Type B pancreatic cell (in vitro differentiated cells): ENCODE measurements at regions not wholly inside any gene's neighbourhood (a gene's known extent, or its start where the extent isn't known, plus 50 kb on each side); places are given as distances from the start of the nearest gene placed in this dataset.
"Not testable (repeated sequence)": the region's sequence is repeated elsewhere in the genome, so short reads cannot be mapped to it uniquely, and the experiment has no call there.

Source experiments
- DNase-seq: peaks from one replicate; pipeline ENCODE4 v3.0.0; 2021; ENCODE audit warnings: mixed read lengths; ENCODE audit not compliant: unreplicated experiment; ENCODE audit errors: extremely low spot score
- H3K27ac Mint-ChIP-seq: 2 replicates; pipeline ENCODE4 v1.8.0; 2021; ENCODE audit warnings: mild to moderate bottlenecking, mixed read lengths
- H3K27me3 Mint-ChIP-seq: 2 replicates; pipeline ENCODE4 v1.8.0; 2021; ENCODE audit warnings: mixed read lengths
- H3K36me3 Mint-ChIP-seq: 2 replicates; pipeline ENCODE4 v1.8.0; 2021; ENCODE audit warnings: mixed read lengths
- H3K4me1 Mint-ChIP-seq: one replicate; pipeline ENCODE4 v1.8.0; 2021; ENCODE audit warnings: mixed read lengths; ENCODE audit not compliant: unreplicated experiment
- H3K4me3 Mint-ChIP-seq: 2 replicates; pipeline ENCODE4 v1.8.0; 2021; ENCODE audit warnings: mild to moderate bottlenecking, mixed read lengths
- H3K9me3 Mint-ChIP-seq: 2 replicates; pipeline ENCODE4 v1.8.0; 2021; ENCODE audit warnings: mixed read lengths
- TF ChIP-seq, protein P1 (sequence below): fragments of 200-600 bp; sonication (generic); conservative IDR thresholded peaks from 2 replicates; pipeline ENCODE4 v1.5.0; 2021; ENCODE audit warnings: antibody characterized with exemption, mild to moderate bottlenecking

DNA sequence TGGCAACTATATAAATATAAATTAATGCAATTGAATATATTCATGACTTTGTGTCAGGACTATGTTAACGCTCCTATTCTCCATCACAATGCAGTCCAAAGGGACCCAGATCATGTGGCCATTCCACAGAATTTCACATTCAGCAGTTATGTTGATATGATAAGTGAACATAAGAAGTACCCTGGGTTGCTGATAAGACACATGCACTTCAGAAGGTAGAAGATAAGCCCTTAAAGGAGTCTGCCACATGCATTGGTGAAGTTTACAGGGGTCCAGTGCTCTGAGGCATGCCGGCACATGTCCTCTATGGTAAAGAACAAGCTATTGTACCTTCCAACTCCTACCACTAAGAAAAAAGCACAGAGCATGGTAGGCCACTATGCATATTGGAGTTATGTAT, 76.4 kb downstream of the PHAX start:
- H3K9me3 Mint-ChIP-seq: no peaks in the 10 kb centered on the region
- H3K36me3 Mint-ChIP-seq: no peaks in the 10 kb centered on the region
- peaks cover 12% of the 10 kb centered on the region for H3K4me1 Mint-ChIP-seq
- no peak overlapping the region for H3K27ac Mint-ChIP-seq
- H3K4me3 Mint-ChIP-seq: no peak overlapping the region
- TF ChIP-seq, protein P1, sequence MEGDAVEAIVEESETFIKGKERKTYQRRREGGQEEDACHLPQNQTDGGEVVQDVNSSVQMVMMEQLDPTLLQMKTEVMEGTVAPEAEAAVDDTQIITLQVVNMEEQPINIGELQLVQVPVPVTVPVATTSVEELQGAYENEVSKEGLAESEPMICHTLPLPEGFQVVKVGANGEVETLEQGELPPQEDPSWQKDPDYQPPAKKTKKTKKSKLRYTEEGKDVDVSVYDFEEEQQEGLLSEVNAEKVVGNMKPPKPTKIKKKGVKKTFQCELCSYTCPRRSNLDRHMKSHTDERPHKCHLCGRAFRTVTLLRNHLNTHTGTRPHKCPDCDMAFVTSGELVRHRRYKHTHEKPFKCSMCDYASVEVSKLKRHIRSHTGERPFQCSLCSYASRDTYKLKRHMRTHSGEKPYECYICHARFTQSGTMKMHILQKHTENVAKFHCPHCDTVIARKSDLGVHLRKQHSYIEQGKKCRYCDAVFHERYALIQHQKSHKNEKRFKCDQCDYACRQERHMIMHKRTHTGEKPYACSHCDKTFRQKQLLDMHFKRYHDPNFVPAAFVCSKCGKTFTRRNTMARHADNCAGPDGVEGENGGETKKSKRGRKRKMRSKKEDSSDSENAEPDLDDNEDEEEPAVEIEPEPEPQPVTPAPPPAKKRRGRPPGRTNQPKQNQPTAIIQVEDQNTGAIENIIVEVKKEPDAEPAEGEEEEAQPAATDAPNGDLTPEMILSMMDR: no peak
- DNase-seq: no peak
- H3K27me3 Mint-ChIP-seq: peaks cover 17% of the 10 kb centered on the region

DNA sequence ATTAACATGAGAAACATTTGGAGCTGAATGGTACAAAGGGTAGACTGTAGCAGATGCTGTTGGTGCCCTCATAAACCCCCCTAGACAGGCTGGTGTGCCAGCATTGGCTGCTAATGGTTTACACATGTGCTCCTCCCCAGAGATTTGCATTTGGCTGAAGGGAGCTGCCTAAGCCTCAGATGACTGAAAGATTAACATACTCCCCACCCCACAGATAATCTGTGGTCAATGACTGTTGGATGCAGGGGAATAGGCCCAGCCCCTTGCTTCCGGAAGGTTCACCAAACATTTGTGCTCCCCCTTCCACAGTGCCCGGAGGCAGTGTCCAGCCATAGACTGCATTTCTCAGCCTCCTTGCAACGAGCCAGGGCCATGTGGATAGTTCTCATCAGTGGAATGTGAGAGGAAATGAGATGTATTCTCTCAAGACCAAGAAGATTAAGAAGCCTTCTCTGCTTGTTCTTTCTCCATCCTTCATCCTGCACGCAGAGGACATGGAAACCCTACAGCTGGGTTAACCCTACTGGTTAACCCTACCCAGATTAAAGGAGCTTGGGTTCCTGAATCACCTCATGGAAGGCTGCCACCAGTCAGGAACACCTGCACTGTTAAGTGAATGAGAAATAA, 79.6 kb downstream of the PHAX start:
- no peak overlapping the region for H3K4me3 Mint-ChIP-seq

DNA sequence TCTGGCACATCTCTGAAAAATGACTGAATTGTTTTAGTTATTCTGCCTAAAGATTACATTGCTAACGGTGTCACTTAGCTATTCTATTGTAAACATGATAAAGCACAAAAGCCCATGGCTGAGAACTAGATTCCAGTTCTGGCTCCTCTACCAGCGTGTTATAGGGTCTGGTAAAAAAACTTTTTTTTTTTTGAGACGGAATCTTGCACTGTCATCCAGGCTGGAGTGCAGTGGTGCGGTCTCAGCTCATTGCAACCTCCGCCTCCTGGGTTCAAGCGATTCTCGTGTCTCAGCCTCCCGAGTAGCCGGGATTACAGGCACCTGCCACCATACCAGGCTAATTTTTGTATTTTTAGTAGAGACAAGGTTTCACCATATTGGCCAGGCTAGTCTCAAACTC, 80.6 kb downstream of the PHAX start:
- H3K36me3 Mint-ChIP-seq, DNase-seq, H3K27ac Mint-ChIP-seq, H3K9me3 Mint-ChIP-seq, H3K27me3 Mint-ChIP-seq, H3K4me3 Mint-ChIP-seq, H3K4me1 Mint-ChIP-seq: not testable (repeated sequence)

More for the DNA sequence above, 79.6 kb downstream of the PHAX start:
- Mint-ChIP-seq H3K4me1 (peaks cover 12% of the 10 kb centered on the region), H3K27ac (no peak overlapping the region), H3K9me3 (no peaks in the 10 kb centered on the region), H3K27me3 (peaks cover 6% of the 10 kb centered on the region), H3K36me3 (no peaks in the 10 kb centered on the region)
- DNase-seq: no peak
- TF ChIP-seq, protein P1: no peak

DNA sequence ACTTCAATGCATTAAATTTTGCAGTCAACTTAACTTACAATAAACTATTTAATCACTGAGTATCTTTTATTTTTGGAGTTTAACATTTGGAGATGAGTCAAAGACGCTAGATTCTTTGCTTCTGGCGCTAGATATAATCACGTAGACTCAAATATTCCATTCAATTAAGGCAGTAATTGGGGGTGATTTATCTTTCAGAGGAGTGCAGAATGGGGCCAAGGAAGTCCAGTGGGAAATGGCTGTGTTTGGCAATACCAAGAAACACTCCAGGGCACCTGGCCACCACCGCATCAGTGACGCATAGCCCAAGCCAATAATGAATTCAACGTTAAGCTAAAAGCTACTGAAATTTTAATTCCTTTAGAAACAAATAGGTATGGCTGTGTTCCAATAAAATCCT, 81.2 kb downstream of the PHAX start:
- H3K27me3 Mint-ChIP-seq: peaks cover 3% of the 10 kb centered on the region

DNA sequence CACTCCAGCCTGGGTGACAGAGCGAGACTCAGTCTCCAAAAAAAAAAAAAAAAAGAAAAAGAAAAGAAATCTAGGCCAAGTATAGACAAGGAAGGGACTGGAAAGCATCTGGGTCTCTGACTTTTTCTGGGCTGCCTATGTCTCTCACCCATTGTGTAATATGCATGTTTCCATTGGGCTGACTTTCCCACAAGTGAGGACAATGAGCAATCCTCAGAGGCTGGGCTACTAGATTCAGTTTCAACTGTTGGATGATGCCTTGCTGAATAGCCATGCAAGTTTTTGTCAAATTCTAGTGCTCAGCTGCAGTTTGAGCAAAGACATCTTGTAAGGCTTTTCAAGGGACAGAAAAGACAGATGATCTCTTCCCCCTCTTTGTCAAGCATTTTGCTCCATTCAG, 82.1 kb downstream of the PHAX start:
- no peak overlapping the region for H3K4me3 Mint-ChIP-seq
- no peaks in the 10 kb centered on the region for H3K36me3 Mint-ChIP-seq
- H3K9me3 Mint-ChIP-seq: no peaks in the 10 kb centered on the region
- no peak overlapping the region for H3K27ac Mint-ChIP-seq
- peaks cover 8% of the 10 kb centered on the region for H3K4me1 Mint-ChIP-seq
- DNase-seq: no peak
- TF ChIP-seq, protein P1: no peak
- peaks cover 3% of the 10 kb centered on the region for H3K27me3 Mint-ChIP-seq

More for the DNA sequence above, 81.2 kb downstream of the PHAX start:
- H3K27ac Mint-ChIP-seq: no peak overlapping the region
- no peaks in the 10 kb centered on the region for H3K36me3 Mint-ChIP-seq
- H3K4me3 Mint-ChIP-seq: no peak overlapping the region
- peaks cover 8% of the 10 kb centered on the region for H3K4me1 Mint-ChIP-seq
- TF ChIP-seq, protein P1: no peak
- no peaks in the 10 kb centered on the region for H3K9me3 Mint-ChIP-seq
- DNase-seq: no peak

DNA sequence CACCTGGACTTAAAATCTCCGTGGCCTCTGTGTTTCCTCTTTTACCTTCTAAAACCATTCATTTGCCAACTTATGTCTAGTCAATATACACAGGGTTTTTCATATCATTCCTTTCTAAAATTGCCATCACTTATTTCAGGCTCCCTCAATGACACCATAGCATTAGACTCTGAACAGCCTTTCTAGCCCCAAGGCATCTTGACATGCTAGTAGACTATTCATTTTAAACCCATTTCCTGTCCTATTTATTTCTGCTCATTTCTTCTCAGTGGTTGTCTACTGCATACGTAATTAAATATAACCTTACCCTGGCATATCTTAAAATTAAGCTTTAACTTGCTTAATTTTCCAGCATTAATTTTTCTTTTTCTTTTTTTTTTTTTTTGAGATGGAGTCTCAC, 83.2 kb downstream of the PHAX start:
- Mint-ChIP-seq H3K4me3 (no peak overlapping the region), H3K27ac (no peak overlapping the region), H3K4me1 (peaks cover 8% of the 10 kb centered on the region), H3K27me3 (peaks cover 3% of the 10 kb centered on the region), H3K9me3 (no peaks in the 10 kb centered on the region), H3K36me3 (no peaks in the 10 kb centered on the region)
- no peak for DNase-seq
- TF ChIP-seq, protein P1: no peak

DNA sequence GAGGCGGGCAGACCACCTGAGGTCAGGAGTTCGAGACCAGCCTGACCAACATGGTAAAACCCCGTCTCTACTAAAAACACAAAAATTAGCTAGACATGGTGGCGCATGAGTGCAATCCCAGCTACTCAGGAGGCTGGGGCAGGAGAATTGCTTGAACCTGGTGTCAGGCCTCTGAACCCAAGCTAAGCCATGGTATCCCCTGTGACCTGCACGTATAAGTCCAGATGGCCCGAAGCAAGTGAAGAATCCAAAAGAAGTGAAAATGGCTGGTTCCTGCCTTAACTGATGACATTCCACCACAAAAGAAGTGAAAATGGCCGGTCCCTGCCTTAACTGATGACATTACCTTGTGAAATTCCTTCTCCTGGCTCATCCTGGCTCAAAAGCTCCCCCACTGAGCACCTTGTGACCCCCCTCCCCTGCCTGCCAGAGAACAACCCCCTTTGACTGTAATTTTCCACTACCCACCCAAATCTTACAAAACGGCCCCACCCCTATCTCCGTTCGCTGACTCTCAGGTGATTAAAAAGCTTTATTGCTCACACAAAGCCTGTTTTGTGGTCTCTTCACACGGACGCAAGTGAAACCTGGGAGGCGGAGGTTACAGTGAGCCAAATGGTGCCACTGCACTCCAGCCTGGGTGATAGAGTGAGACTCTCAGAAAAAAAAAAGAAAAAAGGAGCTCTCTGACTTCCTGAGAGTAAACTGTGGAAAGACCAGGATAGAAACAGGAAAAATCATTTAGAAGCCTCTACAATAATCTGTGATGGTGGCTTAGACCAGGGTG, 84.1 kb downstream of the PHAX start:
- not testable (repeated sequence) for H3K4me3 Mint-ChIP-seq, H3K9me3 Mint-ChIP-seq, H3K27me3 Mint-ChIP-seq, DNase-seq, H3K4me1 Mint-ChIP-seq, H3K36me3 Mint-ChIP-seq, H3K27ac Mint-ChIP-seq
